ENCODE measurements at regions not wholly inside any gene's neighbourhood (a gene's known extent, or its start where the extent isn't known, plus 50 kb on each side); places are given as distances from the start of the nearest gene placed in this dataset.
A peak's percentile ranks its signal among the peaks of the same experiment; 100 is the strongest.

- Histone ChIP-seq H3K27me3 (ENCODE audit: control insufficient read depth in 3 of 3, insufficient read depth in 3 of 3, low read length in 3 of 3) (peaks cover 0 to 59% (median 0%) of the 10 kb centered on the region in 3 donors), H3K9me3 (ENCODE audit: control insufficient read depth in 2 of 2, insufficient read depth in 1 of 2, low read depth in 1 of 2, low read length in 1 of 2) (no peaks in the 10 kb centered on the region), H3K27ac (ENCODE audit: low read depth in 1 of 3, low read length in 2 of 3) (peak overlapping the region in 2 of 3 donors; percentile 32 to 80), H3K4me3 (ENCODE audit: low read depth in 1 of 3, low read length in 3 of 3) (no peak overlapping the region), H3K36me3 (ENCODE audit: control insufficient read depth in 3 of 3, insufficient read depth in 2 of 3, low read depth in 1 of 3, low read length in 3 of 3) (no peaks in the 10 kb centered on the region), H3K4me1 (ENCODE audit: control insufficient read depth in 3 of 3, insufficient read depth in 2 of 3, low read depth in 1 of 3, low read length in 2 of 3) (peaks cover 0 to 20% (median 0%) of the 10 kb centered on the region in 3 donors)
- 14 to 19% (median 15%) methylated on average over 31 of the region's 31 CpGs for WGBS, 3 donors
- DNase-seq, result peak in 1 of 2 donors; percentile 31
- FAIRE-seq, result no peak
These were observed 212.2 kb upstream of the FOXF1 start for GRCh38 chr16:86297866-86298757.

GRCh38 chr16:86298758-86299134 is 211.6 kb upstream of the FOXF1 start:
- H3K4me3 ChIP-seq (ENCODE audit: low read depth in 1 of 3, low read length in 3 of 3), result no peak overlapping the region
- peaks cover 0 to 22% (median 0%) of the 10 kb centered on the region in 3 donors for H3K4me1 ChIP-seq (ENCODE audit: control insufficient read depth in 3 of 3, insufficient read depth in 2 of 3, low read depth in 1 of 3, low read length in 2 of 3)
- no peaks in the 10 kb centered on the region for H3K36me3 ChIP-seq (ENCODE audit: control insufficient read depth in 3 of 3, insufficient read depth in 2 of 3, low read depth in 1 of 3, low read length in 3 of 3)
- H3K27ac ChIP-seq (ENCODE audit: low read depth in 1 of 3, low read length in 2 of 3), result peak overlapping the region in 2 of 3 donors; percentile 54 to 80
- peaks cover 0 to 62% (median 0%) of the 10 kb centered on the region in 3 donors for H3K27me3 ChIP-seq (ENCODE audit: control insufficient read depth in 3 of 3, insufficient read depth in 3 of 3, low read length in 3 of 3)
- no peaks in the 10 kb centered on the region for H3K9me3 ChIP-seq (ENCODE audit: control insufficient read depth in 2 of 2, insufficient read depth in 1 of 2, low read depth in 1 of 2, low read length in 1 of 2)
- no peak for FAIRE-seq
- no peak for DNase-seq
- WGBS, 3 donors, result 22 to 39% (median 26%) methylated on average over 7 of the region's 7 CpGs

GRCh38 chr16:86299882-86300610 is 210.3 kb upstream of the FOXF1 start:
- peaks cover 0 to 17% (median 0%) of the 10 kb centered on the region in 3 donors for H3K4me1 ChIP-seq (ENCODE audit: control insufficient read depth in 3 of 3, insufficient read depth in 2 of 3, low read depth in 1 of 3, low read length in 2 of 3)
- 75 to 78% (median 75%) methylated on average over 18 of the region's 18 CpGs for WGBS, 3 donors
- no peak for FAIRE-seq
- no peak overlapping the region for H3K4me3 ChIP-seq (ENCODE audit: low read depth in 1 of 3, low read length in 3 of 3)
- H3K27ac ChIP-seq (ENCODE audit: low read depth in 1 of 3, low read length in 2 of 3), result peak overlapping the region in 2 of 3 donors; percentile 58 to 73
- peaks cover 0 to 52% (median 0%) of the 10 kb centered on the region in 3 donors for H3K27me3 ChIP-seq (ENCODE audit: control insufficient read depth in 3 of 3, insufficient read depth in 3 of 3, low read length in 3 of 3)
- no peaks in the 10 kb centered on the region for H3K36me3 ChIP-seq (ENCODE audit: control insufficient read depth in 3 of 3, insufficient read depth in 2 of 3, low read depth in 1 of 3, low read length in 3 of 3)
- no peaks in the 10 kb centered on the region for H3K9me3 ChIP-seq (ENCODE audit: control insufficient read depth in 2 of 2, insufficient read depth in 1 of 2, low read depth in 1 of 2, low read length in 1 of 2)
- DNase-seq, result no peak

- Histone ChIP-seq H3K4me3 (ENCODE audit: low read depth in 1 of 3, low read length in 3 of 3) (peak overlapping the region in 1 of 3 donors; percentile 17), H3K9me3 (ENCODE audit: control insufficient read depth in 2 of 2, insufficient read depth in 1 of 2, low read depth in 1 of 2, low read length in 1 of 2) (no peaks in the 10 kb centered on the region), H3K27me3 (ENCODE audit: control insufficient read depth in 3 of 3, insufficient read depth in 3 of 3, low read length in 3 of 3) (peaks cover 0 to 50% (median 0%) of the 10 kb centered on the region in 3 donors), H3K27ac (ENCODE audit: low read depth in 1 of 3, low read length in 2 of 3) (peak overlapping the region; percentile 25 to 76 (median 64)), H3K36me3 (ENCODE audit: control insufficient read depth in 3 of 3, insufficient read depth in 2 of 3, low read depth in 1 of 3, low read length in 3 of 3) (no peaks in the 10 kb centered on the region), H3K4me1 (ENCODE audit: control insufficient read depth in 3 of 3, insufficient read depth in 2 of 3, low read depth in 1 of 3, low read length in 2 of 3) (peaks cover 0 to 16% (median 0%) of the 10 kb centered on the region in 3 donors)
- 10 to 21% (median 11%) methylated on average over 20 of the region's 20 CpGs for WGBS, 3 donors
- DNase-seq (peak in 1 of 2 donors; percentile 25), FAIRE-seq (no peak)
These were observed 209.4 kb upstream of the FOXF1 start for GRCh38 chr16:86300746-86301481.

GRCh38 chr16:86302421-86303109 is 207.8 kb upstream of the FOXF1 start:
- H3K36me3 ChIP-seq (ENCODE audit: control insufficient read depth in 3 of 3, insufficient read depth in 2 of 3, low read depth in 1 of 3, low read length in 3 of 3), result no peaks in the 10 kb centered on the region
- H3K4me1 ChIP-seq (ENCODE audit: control insufficient read depth in 3 of 3, insufficient read depth in 2 of 3, low read depth in 1 of 3, low read length in 2 of 3), result peaks cover 0 to 10% (median 0%) of the 10 kb centered on the region in 3 donors
- no peaks in the 10 kb centered on the region for H3K9me3 ChIP-seq (ENCODE audit: control insufficient read depth in 2 of 2, insufficient read depth in 1 of 2, low read depth in 1 of 2, low read length in 1 of 2)
- FAIRE-seq (no peak), DNase-seq (no peak)
- H3K27ac ChIP-seq (ENCODE audit: low read depth in 1 of 3, low read length in 2 of 3), result peak overlapping the region in 2 of 3 donors; percentile 46 to 64
- H3K27me3 ChIP-seq (ENCODE audit: control insufficient read depth in 3 of 3, insufficient read depth in 3 of 3, low read length in 3 of 3), result peaks cover 0 to 35% (median 0%) of the 10 kb centered on the region in 3 donors
- no peak overlapping the region for H3K4me3 ChIP-seq (ENCODE audit: low read depth in 1 of 3, low read length in 3 of 3)
- WGBS, 3 donors, result 77 to 79% (median 78%) methylated on average over 11 of the region's 11 CpGs

- Histone ChIP-seq H3K4me3 (ENCODE audit: low read depth in 1 of 3, low read length in 3 of 3) (peak overlapping the region in 1 of 3 donors; percentile 26), H3K9me3 (ENCODE audit: control insufficient read depth in 2 of 2, insufficient read depth in 1 of 2, low read depth in 1 of 2, low read length in 1 of 2) (no peaks in the 10 kb centered on the region), H3K36me3 (ENCODE audit: control insufficient read depth in 3 of 3, insufficient read depth in 2 of 3, low read depth in 1 of 3, low read length in 3 of 3) (no peaks in the 10 kb centered on the region), H3K27ac (ENCODE audit: low read depth in 1 of 3, low read length in 2 of 3) (peak overlapping the region in 2 of 3 donors; percentile 80 to 87), H3K4me1 (ENCODE audit: control insufficient read depth in 3 of 3, insufficient read depth in 2 of 3, low read depth in 1 of 3, low read length in 2 of 3) (peaks cover 0 to 3% (median 0%) of the 10 kb centered on the region in 3 donors), H3K27me3 (ENCODE audit: control insufficient read depth in 3 of 3, insufficient read depth in 3 of 3, low read length in 3 of 3) (peaks cover 0 to 22% (median 0%) of the 10 kb centered on the region in 3 donors)
- FAIRE-seq (no peak), DNase-seq (no peak)
- 46 to 74% (median 68%) methylated on average over 39 to 41 of the region's 41 CpGs for WGBS, 3 donors
These were observed 206.3 kb upstream of the FOXF1 start for GRCh38 chr16:86303787-86304678.

- Histone ChIP-seq H3K9me3 (ENCODE audit: control insufficient read depth in 2 of 2, insufficient read depth in 1 of 2, low read depth in 1 of 2, low read length in 1 of 2) (no peaks in the 10 kb centered on the region), H3K27ac (ENCODE audit: low read depth in 1 of 3, low read length in 2 of 3) (peak overlapping the region in 1 of 3 donors; percentile 80), H3K27me3 (ENCODE audit: control insufficient read depth in 3 of 3, insufficient read depth in 3 of 3, low read length in 3 of 3) (peaks cover 0 to 17% (median 0%) of the 10 kb centered on the region in 3 donors), H3K4me3 (ENCODE audit: low read depth in 1 of 3, low read length in 3 of 3) (no peak overlapping the region), H3K36me3 (ENCODE audit: control insufficient read depth in 3 of 3, insufficient read depth in 2 of 3, low read depth in 1 of 3, low read length in 3 of 3) (no peaks in the 10 kb centered on the region), H3K4me1 (ENCODE audit: control insufficient read depth in 3 of 3, insufficient read depth in 2 of 3, low read depth in 1 of 3, low read length in 2 of 3) (peaks cover 0 to 3% (median 0%) of the 10 kb centered on the region in 3 donors)
- DNase-seq (no peak), FAIRE-seq (no peak)
- WGBS, 3 donors, result 46 to 75% (median 55%) methylated on average over 2 of the region's 2 CpGs
These were observed 205.5 kb upstream of the FOXF1 start for GRCh38 chr16:86304868-86305267.
